ENCODE measurements at regions not wholly inside any gene's neighbourhood (a gene's known extent, or its start where the extent isn't known, plus 50 kb on each side); places are given as distances from the start of the nearest gene placed in this dataset.

DNA sequence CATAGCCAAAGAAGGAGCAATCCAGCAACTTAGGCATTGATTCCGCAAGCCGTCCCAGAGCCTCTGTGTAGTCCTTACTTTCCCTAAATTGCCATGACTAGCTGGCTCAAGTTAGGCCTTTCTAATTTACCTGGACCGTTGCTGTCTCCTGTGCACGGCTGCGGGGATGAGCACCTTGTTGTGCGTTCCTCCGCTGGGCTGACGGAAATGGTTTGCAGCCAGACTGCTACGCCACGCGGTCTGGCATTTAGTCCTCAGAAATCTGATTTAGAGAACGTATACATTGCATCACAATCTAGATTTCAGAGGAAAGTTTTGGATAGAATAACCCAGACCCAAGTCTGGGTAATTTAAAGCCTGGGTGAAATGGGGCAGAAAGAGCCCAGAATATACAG lies 133.2 kb upstream of the ARHGAP5 start:
- TF ChIP-seq, protein P1, sequence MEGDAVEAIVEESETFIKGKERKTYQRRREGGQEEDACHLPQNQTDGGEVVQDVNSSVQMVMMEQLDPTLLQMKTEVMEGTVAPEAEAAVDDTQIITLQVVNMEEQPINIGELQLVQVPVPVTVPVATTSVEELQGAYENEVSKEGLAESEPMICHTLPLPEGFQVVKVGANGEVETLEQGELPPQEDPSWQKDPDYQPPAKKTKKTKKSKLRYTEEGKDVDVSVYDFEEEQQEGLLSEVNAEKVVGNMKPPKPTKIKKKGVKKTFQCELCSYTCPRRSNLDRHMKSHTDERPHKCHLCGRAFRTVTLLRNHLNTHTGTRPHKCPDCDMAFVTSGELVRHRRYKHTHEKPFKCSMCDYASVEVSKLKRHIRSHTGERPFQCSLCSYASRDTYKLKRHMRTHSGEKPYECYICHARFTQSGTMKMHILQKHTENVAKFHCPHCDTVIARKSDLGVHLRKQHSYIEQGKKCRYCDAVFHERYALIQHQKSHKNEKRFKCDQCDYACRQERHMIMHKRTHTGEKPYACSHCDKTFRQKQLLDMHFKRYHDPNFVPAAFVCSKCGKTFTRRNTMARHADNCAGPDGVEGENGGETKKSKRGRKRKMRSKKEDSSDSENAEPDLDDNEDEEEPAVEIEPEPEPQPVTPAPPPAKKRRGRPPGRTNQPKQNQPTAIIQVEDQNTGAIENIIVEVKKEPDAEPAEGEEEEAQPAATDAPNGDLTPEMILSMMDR (conservative IDR thresholded peaks at IDR 0.05 in 1 of 2, IDR thresholded peaks at IDR 0.05 in 1 of 2; ENCODE audit: low read depth in 1 of 2, low read length in 2 of 2), result no peak
- TF ChIP-seq EZH2 (IDR thresholded peaks at IDR 0.05; ENCODE audit: low read length, missing control alignments), result no peak

Measured in fibroblast of lung (primary cell).